ENCODE measurements at regions not wholly inside any gene's neighbourhood (a gene's known extent, or its start where the extent isn't known, plus 50 kb on each side); places are given as distances from the start of the nearest gene placed in this dataset.
"Not testable (repeated sequence)": the region's sequence is repeated elsewhere in the genome, so short reads cannot be mapped to it uniquely, and the experiment has no call there.

GRCh38 chr10:130968964-130969363, 342.6 kb downstream of the TCERG1L start:
- no peak overlapping the region for H3K4me3 ChIP-seq (ENCODE audit: low read depth, low read length)
- no peaks in the 10 kb centered on the region for H3K27me3 ChIP-seq (ENCODE audit: control insufficient read depth, insufficient read depth, low read length)
- no peaks in the 10 kb centered on the region for H3K36me3 ChIP-seq (ENCODE audit: control insufficient read depth, insufficient read depth, low read length)
- no peaks in the 10 kb centered on the region for H3K4me1 ChIP-seq (ENCODE audit: control insufficient read depth, insufficient read depth, low read length)
- H3K9me3 ChIP-seq (ENCODE audit: control insufficient read depth, insufficient read depth, low read length) = no peaks in the 10 kb centered on the region
- no peak overlapping the region for H3K9ac ChIP-seq (ENCODE audit: low read depth, low read length)

- Histone ChIP-seq H3K9me3 (ENCODE audit: control insufficient read depth, insufficient read depth, low read length) (no peaks in the 10 kb centered on the region), H3K9ac (ENCODE audit: low read depth, low read length) (no peak overlapping the region), H3K4me3 (ENCODE audit: low read depth, low read length) (no peak overlapping the region), H3K4me1 (ENCODE audit: control insufficient read depth, insufficient read depth, low read length) (no peaks in the 10 kb centered on the region), H3K27me3 (ENCODE audit: control insufficient read depth, insufficient read depth, low read length) (no peaks in the 10 kb centered on the region), H3K36me3 (ENCODE audit: control insufficient read depth, insufficient read depth, low read length) (no peaks in the 10 kb centered on the region)
Observed at GRCh38 chr10:130969700-130970099, 341.8 kb downstream of the TCERG1L start.

DNA sequence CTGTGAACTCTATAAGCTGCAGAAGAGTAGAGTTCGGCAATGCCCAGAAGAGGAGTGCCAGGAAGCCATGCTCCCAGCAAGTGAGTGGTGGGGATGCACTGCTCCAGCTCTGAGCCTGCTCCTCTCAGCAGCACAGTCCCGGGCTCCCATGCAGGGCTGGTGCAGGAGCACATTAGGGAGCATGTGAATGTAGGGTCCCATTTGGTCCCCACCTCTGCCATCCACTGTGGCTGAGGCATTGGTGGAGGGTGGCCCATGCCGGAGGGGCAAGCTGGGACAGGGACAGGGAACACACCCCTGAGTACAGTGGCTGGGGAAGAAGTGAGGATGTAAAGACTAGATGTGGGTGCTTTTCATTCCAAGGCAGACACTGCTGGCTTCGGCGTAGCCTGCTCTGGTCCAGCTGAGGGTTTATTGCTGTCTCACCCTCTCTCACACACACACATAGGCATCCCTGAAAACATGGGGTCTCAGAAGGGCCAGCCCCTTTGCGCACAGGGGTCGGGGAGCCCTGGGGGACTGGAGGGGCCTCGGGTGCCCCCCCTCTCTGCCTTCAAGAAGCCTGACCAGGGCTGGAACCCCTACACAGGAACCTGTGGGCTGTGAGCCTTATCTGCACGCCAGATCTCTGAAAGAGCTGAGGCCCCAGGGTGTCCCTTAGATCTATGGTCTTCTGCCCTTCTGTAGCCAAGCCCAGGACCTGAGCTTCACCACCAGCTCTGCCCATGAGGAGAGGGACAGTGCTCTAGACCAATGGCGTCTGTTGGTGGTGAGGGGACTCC, 341.0 kb downstream of the TCERG1L start:
- H3K4me3 ChIP-seq (ENCODE audit: low read depth, low read length) = no peak overlapping the region
- H3K4me1 ChIP-seq (ENCODE audit: control insufficient read depth, insufficient read depth, low read length) = no peaks in the 10 kb centered on the region
- H3K27me3 ChIP-seq (ENCODE audit: control insufficient read depth, insufficient read depth, low read length) = no peaks in the 10 kb centered on the region
- no peak overlapping the region for H3K9ac ChIP-seq (ENCODE audit: low read depth, low read length)
- H3K9me3 ChIP-seq (ENCODE audit: control insufficient read depth, insufficient read depth, low read length) = no peaks in the 10 kb centered on the region
- no peaks in the 10 kb centered on the region for H3K36me3 ChIP-seq (ENCODE audit: control insufficient read depth, insufficient read depth, low read length)

GRCh38 chr10:130971123-130971435, 340.4 kb downstream of the TCERG1L start:
- Histone ChIP-seq H3K4me1 (ENCODE audit: control insufficient read depth, insufficient read depth, low read length) (no peaks in the 10 kb centered on the region), H3K36me3 (ENCODE audit: control insufficient read depth, insufficient read depth, low read length) (no peaks in the 10 kb centered on the region), H3K9me3 (ENCODE audit: control insufficient read depth, insufficient read depth, low read length) (no peaks in the 10 kb centered on the region), H3K4me3 (ENCODE audit: low read depth, low read length) (no peak overlapping the region), H3K27me3 (ENCODE audit: control insufficient read depth, insufficient read depth, low read length) (no peaks in the 10 kb centered on the region), H3K9ac (ENCODE audit: low read depth, low read length) (no peak overlapping the region)

DNA sequence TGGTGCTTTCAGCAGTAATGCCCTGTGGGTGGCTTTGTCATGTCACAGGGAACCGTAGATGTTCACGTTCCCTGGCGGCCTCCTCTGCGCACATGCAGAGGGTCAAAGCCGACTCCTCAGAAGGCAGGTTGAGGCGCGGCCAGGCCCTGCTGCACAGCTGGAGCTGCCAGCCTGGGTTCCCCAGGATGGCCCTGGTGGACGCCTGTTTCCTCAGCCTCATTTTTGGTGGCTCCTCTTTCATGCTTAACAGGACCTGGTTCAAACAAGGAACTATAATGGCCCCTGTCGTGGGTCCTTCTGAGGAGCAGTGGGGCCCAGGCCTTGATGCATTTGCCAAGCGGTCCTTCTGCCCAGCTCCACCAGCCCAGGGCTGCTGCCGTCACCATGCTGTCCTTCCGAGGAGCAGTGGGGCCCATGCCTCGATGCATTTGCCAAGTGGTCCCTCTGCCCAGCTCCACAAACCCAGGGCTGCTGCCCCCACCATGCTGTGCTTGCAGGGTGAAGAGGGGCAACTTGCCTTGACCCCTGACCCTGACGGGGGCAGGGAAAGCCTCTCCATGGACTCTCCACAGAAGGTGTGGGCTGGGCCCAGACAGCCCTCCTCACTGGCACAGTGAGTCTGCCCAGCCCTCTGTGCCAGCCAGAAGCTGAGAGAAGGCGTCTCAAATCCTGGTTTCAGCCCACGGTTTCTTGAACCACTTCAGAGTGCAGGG, 338.2 kb downstream of the TCERG1L start:
- Histone ChIP-seq H3K4me1 (ENCODE audit: control insufficient read depth, insufficient read depth, low read length) (no peaks in the 10 kb centered on the region), H3K27me3 (ENCODE audit: control insufficient read depth, insufficient read depth, low read length) (no peaks in the 10 kb centered on the region), H3K4me3 (ENCODE audit: low read depth, low read length) (no peak overlapping the region), H3K9ac (ENCODE audit: low read depth, low read length) (no peak overlapping the region), H3K36me3 (ENCODE audit: control insufficient read depth, insufficient read depth, low read length) (no peaks in the 10 kb centered on the region), H3K9me3 (ENCODE audit: control insufficient read depth, insufficient read depth, low read length) (no peaks in the 10 kb centered on the region)

- Histone ChIP-seq H3K27me3 (ENCODE audit: control insufficient read depth, insufficient read depth, low read length) (no peaks in the 10 kb centered on the region), H3K9me3 (ENCODE audit: control insufficient read depth, insufficient read depth, low read length) (no peaks in the 10 kb centered on the region), H3K9ac (ENCODE audit: low read depth, low read length) (no peak overlapping the region), H3K4me3 (ENCODE audit: low read depth, low read length) (no peak overlapping the region), H3K36me3 (ENCODE audit: control insufficient read depth, insufficient read depth, low read length) (no peaks in the 10 kb centered on the region), H3K4me1 (ENCODE audit: control insufficient read depth, insufficient read depth, low read length) (no peaks in the 10 kb centered on the region)
Observed at GRCh38 chr10:130974166-130974565, 337.4 kb downstream of the TCERG1L start.

GRCh38 chr10:130975351-130975750, 336.2 kb downstream of the TCERG1L start:
- H3K27me3 ChIP-seq (ENCODE audit: control insufficient read depth, insufficient read depth, low read length); H3K9me3 ChIP-seq (ENCODE audit: control insufficient read depth, insufficient read depth, low read length); H3K9ac ChIP-seq (ENCODE audit: low read depth, low read length): not testable (repeated sequence)

DNA sequence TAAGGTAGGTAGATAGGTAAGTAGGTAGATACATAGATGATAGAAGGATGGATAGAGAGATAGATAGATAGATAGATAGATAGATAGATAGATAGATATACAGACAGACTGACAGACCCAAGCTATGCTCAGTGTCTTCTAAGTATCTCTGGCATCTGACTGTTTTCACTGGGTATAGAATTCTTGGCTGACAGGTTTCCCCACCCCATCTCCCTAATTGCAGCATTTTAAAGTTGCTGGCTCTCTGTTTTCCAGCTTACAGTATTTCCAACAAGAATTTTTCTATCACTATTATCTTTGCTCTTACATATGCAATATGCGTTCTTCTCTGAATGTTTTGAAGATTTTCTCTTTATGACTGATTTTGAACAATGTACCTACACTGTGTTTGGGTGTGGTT, 328.7 kb downstream of the TCERG1L start:
- H3K4me1 ChIP-seq (ENCODE audit: control insufficient read depth, insufficient read depth, low read length) = no peaks in the 10 kb centered on the region
- H3K4me3 ChIP-seq (ENCODE audit: low read depth, low read length) = no peak overlapping the region
- H3K27me3 ChIP-seq (ENCODE audit: control insufficient read depth, insufficient read depth, low read length) = no peaks in the 10 kb centered on the region
- H3K9ac ChIP-seq (ENCODE audit: low read depth, low read length) = no peak overlapping the region
- H3K36me3 ChIP-seq (ENCODE audit: control insufficient read depth, insufficient read depth, low read length) = no peaks in the 10 kb centered on the region
- H3K9me3 ChIP-seq (ENCODE audit: control insufficient read depth, insufficient read depth, low read length) = no peaks in the 10 kb centered on the region

More at GRCh38 chr10:130975351-130975750, 336.2 kb downstream of the TCERG1L start:
- H3K36me3 ChIP-seq (ENCODE audit: control insufficient read depth, insufficient read depth, low read length); H3K4me3 ChIP-seq (ENCODE audit: low read depth, low read length); H3K4me1 ChIP-seq (ENCODE audit: control insufficient read depth, insufficient read depth, low read length): not testable (repeated sequence)

DNA sequence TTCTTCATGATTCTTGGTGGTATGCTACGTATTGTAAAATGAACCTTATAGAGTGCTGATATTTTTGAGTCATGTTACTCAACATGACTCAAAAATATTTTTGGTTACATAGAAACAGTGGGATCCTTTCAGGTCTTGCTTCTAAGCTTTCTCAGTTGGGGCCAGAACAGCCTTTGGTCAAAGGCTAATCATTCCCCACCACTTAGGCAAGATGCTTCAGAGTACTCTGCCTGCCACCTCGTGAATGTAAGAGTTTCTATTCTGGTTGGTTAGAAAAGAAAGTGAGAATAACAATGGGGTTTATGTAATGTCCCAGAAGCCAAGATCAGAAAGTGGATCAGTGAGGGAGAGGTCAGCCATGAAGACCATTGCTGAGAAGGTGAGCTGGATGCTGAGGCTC, 327.8 kb downstream of the TCERG1L start:
- Histone ChIP-seq H3K36me3 (ENCODE audit: control insufficient read depth, insufficient read depth, low read length) (no peaks in the 10 kb centered on the region), H3K9me3 (ENCODE audit: control insufficient read depth, insufficient read depth, low read length) (no peaks in the 10 kb centered on the region), H3K4me1 (ENCODE audit: control insufficient read depth, insufficient read depth, low read length) (no peaks in the 10 kb centered on the region), H3K27me3 (ENCODE audit: control insufficient read depth, insufficient read depth, low read length) (no peaks in the 10 kb centered on the region), H3K9ac (ENCODE audit: low read depth, low read length) (no peak overlapping the region), H3K4me3 (ENCODE audit: low read depth, low read length) (no peak overlapping the region)

DNA sequence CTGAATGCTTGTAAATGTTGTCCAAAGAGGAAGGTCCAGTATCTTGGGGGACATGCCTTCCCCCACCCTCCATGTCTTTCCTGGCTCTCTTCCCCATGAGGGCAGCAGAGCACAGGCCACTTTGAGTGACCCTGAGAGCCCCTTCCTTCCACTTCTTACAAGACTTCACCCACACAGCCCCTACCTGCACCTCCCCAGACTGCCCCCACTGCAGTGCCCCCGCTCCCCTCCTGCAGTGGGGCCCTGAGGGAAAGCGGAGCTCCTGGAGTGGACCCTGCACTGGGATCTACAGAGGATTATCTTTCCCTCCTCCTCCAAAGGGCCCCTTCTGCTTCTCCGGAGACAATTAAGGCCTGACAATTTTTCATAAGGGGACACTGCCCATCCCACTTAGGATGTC, 326.8 kb downstream of the TCERG1L start:
- Histone ChIP-seq H3K4me3 (ENCODE audit: low read depth, low read length) (no peak overlapping the region), H3K9me3 (ENCODE audit: control insufficient read depth, insufficient read depth, low read length) (no peaks in the 10 kb centered on the region), H3K9ac (ENCODE audit: low read depth, low read length) (no peak overlapping the region), H3K27me3 (ENCODE audit: control insufficient read depth, insufficient read depth, low read length) (no peaks in the 10 kb centered on the region), H3K4me1 (ENCODE audit: control insufficient read depth, insufficient read depth, low read length) (no peaks in the 10 kb centered on the region), H3K36me3 (ENCODE audit: control insufficient read depth, insufficient read depth, low read length) (no peaks in the 10 kb centered on the region)

- H3K9me3 ChIP-seq (ENCODE audit: control insufficient read depth, insufficient read depth, low read length) = no peaks in the 10 kb centered on the region
- H3K4me1 ChIP-seq (ENCODE audit: control insufficient read depth, insufficient read depth, low read length) = no peaks in the 10 kb centered on the region
Observed at GRCh38 chr10:130985158-130985753, 326.3 kb downstream of the TCERG1L start.

GRCh38 chr10:130986846-130987245, 324.7 kb downstream of the TCERG1L start:
- Histone ChIP-seq H3K36me3 (ENCODE audit: control insufficient read depth, insufficient read depth, low read length) (no peaks in the 10 kb centered on the region), H3K9ac (ENCODE audit: low read depth, low read length) (no peak overlapping the region), H3K4me3 (ENCODE audit: low read depth, low read length) (no peak overlapping the region), H3K4me1 (ENCODE audit: control insufficient read depth, insufficient read depth, low read length) (no peaks in the 10 kb centered on the region), H3K9me3 (ENCODE audit: control insufficient read depth, insufficient read depth, low read length) (no peaks in the 10 kb centered on the region), H3K27me3 (ENCODE audit: control insufficient read depth, insufficient read depth, low read length) (no peaks in the 10 kb centered on the region)

More at GRCh38 chr10:130985158-130985753, 326.3 kb downstream of the TCERG1L start:
- no peaks in the 10 kb centered on the region for H3K27me3 ChIP-seq (ENCODE audit: control insufficient read depth, insufficient read depth, low read length)
- no peak overlapping the region for H3K4me3 ChIP-seq (ENCODE audit: low read depth, low read length)
- no peaks in the 10 kb centered on the region for H3K36me3 ChIP-seq (ENCODE audit: control insufficient read depth, insufficient read depth, low read length)
- H3K9ac ChIP-seq (ENCODE audit: low read depth, low read length) = no peak overlapping the region
